ENCODE measurements at regions not wholly inside any gene's neighbourhood (a gene's known extent, or its start where the extent isn't known, plus 50 kb on each side); places are given as distances from the start of the nearest gene placed in this dataset.

DNA sequence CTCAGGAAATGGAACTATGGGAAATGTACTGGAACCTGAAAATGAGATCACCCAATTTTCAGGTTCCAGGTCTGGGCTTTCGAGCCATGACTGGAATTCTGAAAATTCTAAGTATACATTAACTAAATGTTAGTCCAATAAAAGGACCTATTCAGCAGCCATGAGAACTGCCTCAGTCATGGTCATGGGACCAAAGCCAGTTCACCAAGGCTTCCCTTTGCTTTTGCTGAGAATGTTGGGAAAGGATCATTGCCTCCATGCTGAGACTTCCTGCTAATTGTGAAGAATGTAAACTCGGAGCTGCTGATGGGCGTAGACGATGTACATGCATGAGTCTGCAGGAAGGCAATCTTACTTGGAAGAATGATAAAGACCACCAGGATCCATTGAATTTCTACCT is 624.4 kb upstream of the SOX11 start:
- DNase-seq (ENCODE audit: low spot score), result no peak

DNA sequence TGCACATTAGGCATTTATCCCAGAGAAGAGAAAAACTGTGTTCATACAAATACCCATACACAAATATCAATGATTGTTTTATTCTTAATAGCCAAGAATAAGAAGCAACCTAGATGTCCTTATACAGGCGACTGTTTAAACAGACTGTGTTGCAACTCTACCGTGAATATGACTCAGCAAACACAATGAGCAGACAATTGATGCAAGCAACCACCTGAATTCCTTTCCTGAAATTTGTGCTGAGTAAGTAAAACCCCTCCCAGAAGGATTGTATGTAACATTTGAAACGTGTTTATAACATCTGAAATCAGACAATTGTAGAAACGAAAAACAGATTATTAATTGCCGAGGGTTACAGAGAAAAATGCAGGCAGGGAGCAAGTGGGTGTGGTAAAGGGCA is 621.9 kb upstream of the SOX11 start:
- DNase-seq (ENCODE audit: low spot score), result no peak

DNA sequence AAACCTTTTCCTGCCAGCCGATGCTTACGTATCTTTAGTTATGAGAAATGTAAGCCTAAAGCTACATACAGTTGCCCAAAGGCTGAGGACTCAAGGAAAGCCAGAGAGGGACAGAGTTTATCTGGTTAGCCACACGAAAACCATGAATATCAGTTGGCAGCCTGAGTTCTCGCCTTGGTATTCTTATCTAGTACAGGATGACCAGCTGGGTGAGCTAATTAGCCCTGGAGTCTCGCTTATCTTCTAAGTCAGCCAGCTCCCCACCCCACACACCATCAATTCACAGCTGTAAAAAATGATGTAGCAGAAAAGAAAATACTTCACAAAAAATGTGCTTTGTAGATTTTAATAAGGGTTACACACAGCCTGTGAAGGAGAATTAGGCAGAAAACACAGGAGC is 617.5 kb upstream of the SOX11 start:
- DNase-seq (ENCODE audit: low spot score), result no peak

DNA sequence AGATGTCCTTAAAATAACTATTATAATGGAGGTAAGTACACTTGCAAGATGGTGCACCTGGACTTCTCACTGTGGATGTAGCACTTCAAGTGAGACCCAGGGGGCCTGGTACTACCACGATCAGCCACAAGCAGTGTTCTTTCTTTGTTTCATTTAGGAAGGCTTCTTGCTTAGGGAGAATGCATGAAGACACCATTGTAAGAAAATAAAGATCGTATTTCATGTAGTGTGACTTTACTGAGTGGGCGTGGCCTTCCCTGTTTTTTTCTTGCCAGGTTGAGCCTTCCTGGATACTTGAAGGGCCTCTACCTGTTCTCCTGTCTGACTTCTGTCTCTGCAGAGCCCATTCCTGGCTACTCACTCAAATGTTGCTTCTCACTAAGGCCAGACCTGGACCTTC is 615.6 kb upstream of the SOX11 start:
- no peak for DNase-seq (ENCODE audit: low spot score)

DNA sequence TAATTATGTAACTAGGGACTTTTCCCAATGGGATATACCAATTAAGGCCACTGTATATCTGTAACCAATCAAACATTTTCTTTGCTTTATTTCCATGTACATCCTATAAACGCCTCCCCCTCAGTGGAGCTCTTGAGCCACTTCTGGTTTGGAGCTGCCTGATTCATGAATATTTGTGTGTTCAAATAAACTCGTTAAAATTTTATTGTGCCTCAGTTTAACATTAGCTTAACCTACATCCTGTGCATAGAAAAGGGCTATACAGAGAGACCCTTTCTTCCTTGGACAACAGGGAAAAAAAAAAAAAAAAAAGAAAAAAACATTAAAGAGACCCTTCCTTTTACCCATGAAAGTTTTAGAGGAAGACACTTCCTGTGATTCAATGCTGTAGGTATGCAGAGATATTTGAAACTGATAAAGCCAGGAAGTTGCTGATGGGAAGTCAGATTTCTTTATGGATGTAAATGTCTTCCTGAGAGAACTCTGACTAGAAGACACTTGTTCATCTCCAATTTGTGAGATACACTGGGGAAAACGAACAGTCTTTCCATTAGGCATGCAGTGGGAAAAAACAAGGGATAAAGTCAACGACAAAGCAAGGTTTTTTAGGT is 614.6 kb upstream of the SOX11 start:
- no peak for DNase-seq (ENCODE audit: low spot score)

DNA sequence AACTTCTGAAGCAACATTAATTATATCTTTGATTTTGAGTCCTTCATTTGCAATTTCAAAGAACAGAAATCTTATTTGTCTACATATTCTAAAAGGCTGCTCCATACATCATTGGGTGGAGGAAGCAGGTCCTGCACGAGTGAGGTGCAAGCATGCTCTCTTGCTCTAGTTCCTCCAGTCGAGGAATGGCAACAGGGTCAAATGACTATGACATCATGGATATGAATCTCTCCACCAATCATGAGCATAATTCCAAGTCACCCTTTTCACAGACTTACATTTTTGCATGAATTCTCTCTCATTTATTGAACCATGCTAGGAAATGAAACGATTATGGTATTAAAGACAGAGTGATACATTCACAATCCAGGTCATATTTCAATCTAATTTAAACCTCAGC is 608.8 kb upstream of the SOX11 start:
- no peak for DNase-seq (ENCODE audit: low spot score)

DNA sequence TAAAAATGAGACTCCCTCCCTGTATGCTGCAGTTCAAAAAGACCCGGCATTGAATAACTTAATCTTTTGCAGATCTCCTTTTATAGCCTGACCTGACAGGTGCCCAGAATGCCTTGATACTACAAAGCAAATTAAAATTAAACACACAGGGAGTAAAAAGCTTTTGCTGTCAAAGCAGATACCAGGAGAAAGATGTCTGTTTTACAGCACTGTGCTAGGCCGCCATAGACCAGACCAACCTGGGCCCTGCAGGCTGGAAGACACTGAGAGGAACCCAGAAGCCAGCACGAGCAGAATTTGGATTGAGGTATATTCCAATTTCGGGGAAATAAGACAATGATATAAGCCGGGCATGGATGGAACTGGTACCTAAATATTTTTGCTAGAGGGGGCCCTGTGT is 602.8 kb upstream of the SOX11 start:
- DNase-seq (ENCODE audit: low spot score), result no peak

DNA sequence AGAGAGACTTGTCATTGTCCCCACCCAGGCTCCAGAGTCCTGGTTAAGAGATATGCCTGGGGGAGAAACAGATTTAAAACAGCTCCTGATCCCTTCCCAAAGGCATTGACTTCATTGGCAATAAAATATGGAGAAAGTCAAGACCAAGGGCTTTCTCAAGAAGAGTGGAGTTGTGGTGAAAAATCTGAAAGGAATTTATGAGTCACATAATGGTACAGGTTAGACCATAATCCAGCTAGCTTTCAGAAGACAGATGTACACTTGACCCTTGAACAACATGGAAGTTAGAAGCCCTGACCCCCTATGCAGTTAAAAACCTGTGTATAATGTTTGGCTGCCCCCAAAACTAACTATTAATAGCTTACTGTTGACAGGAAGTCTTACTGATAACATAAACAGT is 599.1 kb upstream of the SOX11 start:
- no peak for DNase-seq (ENCODE audit: low spot score)

DNA sequence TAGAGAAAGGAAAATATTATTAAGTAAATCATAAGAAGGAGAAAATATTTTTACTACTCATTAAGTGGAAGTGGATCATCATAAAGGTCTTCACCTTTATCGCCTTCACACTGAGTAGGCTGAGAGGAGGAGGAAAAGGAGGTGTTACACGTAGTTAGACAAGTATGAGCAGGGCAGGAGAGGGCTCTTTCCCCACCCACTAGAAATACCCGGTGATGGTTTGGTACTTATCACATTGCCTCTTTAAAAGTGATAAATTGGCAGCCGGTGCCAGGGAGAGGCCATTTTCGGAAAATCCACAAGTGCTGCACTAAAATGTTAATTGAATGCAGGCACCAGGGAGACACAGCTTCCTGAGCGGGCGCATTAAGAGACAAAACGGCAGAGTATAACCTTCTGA is 598.7 kb upstream of the SOX11 start:
- no peak for DNase-seq (ENCODE audit: low spot score)

DNA sequence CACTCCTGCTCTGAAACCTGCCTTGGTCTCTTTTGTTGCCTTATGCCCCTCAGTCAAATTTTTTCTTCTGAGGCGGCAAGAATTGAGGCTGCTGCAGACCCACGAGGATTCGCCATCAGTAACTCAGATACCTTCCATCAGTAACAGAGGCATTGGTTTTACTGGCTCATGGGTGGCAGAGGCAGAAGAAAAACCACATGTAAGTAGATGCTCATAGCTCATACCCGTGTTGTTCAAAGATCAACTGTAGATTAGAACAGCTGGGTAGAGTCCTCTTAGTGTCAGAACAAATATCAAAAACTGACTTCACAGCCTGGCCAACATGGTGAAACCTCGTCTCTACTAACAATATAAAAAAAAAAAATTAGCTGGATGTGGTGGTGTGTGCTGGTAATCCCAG is 598.0 kb upstream of the SOX11 start:
- no peak for DNase-seq (ENCODE audit: low spot score)

DNA sequence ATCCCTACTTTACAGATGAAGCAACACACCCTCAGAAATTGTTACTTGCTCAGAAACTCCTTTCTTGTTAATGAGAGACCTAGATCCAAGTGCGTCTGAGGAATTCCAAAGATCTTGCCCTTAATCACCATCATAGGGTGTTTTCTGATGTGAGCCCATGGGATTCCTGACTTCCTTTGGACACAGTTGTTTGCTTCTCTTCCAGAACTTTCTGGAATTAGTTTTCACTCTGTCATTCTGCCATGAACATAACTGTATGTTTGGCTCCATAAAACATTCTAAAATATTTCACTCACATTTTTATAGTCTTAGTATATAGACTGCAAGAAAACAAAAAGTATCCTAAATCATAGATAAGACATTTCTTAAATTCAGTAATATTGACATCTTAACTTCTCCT is 593.9 kb upstream of the SOX11 start:
- DNase-seq (ENCODE audit: low spot score), result no peak

DNA sequence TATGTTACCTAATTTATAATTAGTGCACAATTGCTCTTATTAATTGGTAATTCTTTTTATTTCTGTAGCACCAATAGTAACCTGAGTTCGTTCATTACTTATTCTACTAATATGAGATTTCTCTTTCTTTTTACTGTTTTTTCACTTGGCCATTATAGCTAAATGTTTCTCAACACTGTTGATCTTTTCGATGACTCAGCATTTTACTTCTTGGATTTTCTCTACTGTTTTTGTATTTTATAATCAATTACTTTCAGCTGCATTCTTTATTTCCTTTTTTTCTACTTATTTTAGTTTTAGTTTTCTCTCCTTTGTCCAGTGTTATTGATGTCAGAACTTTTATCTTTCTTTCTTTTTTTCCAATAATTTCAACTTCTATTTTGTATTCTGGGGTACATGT is 589.4 kb upstream of the SOX11 start:
- no peak for DNase-seq (ENCODE audit: low spot score)

DNA sequence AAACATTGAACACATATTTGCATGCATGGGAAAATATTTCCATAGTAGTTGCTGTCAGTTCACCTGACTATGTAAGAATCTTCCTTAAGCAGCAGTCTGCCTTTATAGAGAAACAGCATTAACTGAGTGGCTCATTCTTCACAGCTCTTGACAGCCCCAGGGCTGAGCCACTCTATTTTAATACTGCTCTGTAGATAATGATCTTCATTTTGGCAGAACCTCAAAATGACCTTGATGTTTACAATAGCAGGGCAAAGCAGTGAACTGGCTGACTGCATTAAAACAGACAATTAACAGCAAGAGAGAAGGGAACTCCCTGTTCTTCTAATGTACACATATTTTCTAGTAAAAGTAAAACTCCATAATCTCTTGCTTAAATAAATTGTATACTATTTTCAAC is 580.6 kb upstream of the SOX11 start:
- DNase-seq (ENCODE audit: low spot score), result no peak

DNA sequence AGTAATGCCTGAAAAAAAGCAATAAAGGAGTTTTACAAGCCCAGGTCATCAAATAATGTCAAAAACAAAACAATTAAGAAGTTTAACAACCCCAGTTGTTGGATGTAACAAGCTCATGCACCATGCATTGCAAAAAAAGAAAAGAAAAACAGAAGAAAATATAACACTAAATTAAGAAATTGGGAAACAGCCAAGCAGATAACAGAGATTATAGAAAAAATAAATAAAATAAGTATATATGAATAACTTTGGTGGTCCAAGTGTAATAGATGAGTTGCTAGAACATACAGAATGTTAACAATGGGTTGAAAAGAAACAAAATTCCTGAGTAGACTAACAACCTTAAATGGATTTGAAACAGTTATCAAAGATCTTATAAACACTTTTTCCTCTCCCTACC is 573.1 kb upstream of the SOX11 start:
- no peak for DNase-seq (ENCODE audit: low spot score)

DNA sequence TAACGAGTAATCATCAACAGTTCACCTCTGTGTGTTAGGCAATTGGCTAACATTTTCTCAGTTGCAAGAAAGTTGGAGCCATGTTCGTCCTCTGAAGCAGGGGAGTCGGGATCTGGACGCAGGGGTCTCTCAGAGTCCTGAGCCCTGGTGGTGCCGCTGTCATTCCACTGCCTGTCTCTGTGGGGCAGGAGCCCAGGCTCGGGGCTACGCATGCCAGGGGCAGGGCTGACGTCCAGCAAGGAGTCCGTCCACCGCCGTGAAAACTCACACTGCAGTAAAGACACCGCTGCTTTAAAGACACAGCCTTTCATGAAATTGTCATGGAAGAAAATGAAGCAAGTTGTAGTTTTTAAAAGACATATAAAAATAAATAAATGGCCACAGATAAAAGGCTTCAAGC is 571.1 kb upstream of the SOX11 start:
- DNase-seq (ENCODE audit: low spot score), result no peak

DNA sequence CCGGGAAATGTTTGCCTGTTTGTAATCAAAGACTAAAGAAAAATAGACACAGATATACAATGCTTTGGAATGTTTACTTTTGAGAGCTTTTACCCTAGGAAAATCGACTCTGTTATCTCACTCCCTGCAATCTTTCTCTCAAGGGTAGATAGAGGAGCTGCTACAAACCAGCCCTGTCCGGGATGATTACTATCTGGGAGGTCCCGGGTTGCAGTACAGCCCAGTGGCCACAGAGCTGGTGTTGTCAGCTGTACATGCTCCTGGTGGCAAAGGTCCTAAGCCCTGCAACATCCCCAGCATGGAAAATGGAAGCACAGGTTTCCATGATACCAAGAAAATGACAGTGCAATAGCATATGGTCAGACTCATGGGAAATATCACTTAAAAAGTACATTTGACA is 570.5 kb upstream of the SOX11 start:
- no peak for DNase-seq (ENCODE audit: low spot score)

DNA sequence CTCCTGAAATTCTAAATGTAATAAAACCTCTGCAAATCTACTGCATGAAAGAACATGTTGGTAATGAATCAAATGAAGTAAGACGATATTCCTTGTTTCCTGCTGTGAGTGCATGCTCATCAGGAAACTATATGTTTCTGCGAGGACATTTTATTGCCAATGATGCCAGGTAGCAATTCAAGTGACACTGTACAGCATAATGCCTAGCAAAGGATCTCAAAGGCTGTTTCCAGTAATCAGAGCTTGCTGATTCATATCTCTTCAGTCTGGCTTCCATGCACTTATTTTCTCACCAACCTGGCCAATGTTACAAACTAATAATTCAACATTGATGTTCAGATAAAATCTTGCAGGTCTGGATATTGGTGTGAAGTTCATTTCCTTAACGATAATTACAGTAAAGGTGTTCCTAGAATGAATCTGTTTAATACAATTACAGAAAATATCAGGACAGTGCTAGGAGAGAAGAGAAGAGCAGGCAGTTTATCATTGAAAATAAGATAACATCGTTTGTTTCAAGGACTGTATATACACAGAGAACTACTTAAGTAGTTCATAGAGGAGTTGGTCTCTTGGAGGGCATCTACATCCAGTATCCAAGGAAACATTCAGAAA is 568.5 kb upstream of the SOX11 start:
- no peak for DNase-seq (ENCODE audit: low spot score)

DNA sequence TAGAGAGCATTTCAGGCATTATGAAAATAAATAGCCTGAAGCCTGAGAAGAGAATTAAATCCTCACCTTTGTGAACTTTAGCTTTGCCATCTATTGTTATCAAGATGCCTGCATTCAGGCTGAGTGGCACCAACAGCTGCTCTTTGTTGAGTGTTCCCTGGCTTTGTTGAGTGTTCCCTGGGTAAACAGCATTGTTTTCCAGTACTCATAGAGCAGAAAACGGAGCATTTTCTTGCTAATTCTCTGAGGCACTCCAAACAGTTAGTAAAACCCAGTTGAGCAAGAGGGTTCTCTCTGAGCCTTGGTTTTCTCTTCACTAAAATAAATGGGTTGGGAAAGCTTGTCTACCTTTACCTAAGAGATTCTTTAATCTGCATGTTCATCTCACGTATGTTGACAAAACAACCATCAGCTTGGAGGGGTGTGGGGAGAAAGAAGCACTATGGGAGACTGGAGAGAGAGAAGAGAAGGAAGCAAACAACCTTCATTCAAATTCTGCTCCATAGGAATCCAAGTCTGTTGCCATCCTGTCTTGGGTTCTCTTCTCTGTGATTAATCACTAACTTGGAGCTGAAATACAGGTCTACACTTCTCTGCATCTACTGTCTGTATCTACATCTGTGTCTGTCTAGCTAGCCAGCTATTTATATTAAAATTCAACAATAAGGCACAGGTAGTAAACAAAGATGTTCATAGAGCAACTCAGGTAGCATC is 567.0 kb upstream of the SOX11 start:
- DNase-seq (ENCODE audit: low spot score), result no peak

DNA sequence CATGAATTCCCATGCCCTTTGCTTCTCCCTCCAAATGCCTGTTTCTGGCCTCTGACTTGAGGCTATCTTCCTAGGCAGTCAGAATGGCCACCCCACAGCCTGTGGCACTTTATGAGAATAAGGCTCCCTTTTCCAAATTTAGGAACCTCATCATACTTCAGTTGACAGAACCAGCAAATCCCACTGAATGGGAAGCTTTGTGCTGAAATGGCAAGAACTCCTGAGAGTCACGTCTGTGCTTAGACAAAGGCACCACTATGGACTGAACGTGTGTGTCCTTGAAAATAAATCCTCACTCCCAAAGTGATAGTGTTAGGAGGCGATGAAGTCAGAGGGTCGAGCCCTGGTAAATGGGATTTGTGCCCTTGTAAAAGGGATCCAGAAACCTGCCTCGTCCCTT is 559.9 kb upstream of the SOX11 start:
- DNase-seq (ENCODE audit: low spot score), result no peak

DNA sequence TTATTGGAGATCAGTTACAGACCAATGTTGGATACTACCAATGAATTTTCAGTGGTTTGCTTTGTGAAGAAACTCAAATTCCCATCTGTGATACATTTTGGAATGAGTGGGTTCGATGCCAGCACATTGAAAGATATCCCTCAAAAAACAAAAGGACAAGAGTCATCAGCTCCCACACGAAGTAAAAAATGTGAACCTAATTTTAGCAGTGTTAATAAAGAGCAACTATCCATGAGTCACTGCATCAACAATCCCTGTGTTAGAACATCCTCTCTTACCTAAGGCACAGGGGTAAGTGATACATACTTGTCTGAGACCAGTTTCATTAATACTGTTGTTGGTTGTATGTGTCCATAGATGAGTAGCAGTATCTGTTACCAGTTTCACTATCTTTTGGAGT is 551.8 kb upstream of the SOX11 start:
- no peak for DNase-seq (ENCODE audit: low spot score)

DNA sequence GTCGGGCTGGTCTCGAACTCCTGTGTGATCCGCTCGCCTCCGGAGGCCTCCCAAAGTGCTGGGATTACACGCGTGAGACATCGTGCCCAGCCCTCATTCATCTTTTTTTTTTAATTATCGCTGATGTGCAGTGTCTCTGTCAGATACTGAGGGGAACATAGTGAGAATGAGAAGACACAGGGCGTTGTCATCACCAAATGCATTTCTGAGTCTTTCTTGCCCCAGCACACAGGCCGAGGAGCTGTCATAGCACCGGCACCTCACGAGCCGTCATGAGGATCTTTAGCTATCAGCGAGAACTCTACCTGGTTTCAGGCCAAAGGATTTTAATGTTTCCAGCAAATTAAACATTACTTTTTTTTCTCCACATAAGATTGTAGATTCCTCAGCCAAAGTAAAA is 548.0 kb upstream of the SOX11 start:
- DNase-seq (ENCODE audit: low spot score), result no peak

DNA sequence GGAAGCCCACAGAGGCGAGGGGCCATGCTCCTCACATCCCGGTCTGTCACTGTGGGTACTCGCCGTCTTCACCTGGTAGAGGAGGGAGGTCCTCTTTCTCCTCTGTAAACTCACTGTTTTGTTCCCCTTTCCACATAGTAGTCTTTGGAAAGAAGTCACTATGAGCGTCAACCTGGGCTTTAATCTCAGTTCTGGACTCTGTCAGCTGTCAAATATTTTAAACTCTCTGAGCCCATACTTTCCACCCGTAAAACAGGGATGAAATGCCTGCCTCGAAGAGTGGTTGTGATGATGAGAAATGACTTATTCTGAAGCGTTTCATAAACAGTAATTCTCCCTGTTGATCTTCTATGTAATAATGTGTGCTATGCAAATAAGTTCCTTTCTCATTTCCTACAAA is 547.1 kb upstream of the SOX11 start:
- no peak for DNase-seq (ENCODE audit: low spot score)

DNA sequence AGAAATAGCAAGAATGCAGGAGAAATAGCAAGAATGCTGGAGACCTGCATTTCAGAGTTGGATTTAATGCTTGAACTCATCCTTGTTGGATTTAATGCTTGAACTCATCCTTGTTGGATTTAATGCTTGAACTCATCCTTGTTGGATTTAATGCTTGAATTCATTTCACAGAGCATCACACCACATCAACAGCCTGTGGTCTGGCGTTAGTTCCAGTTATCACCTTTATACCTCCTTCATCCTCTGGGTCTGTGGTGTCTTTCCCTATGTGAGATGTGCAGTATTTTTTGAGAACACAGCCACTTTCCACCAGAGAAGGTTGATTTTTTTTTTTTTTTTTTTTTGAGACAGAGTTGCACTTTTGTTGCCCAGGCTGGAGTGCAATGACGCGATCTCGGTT is 546.4 kb upstream of the SOX11 start:
- DNase-seq (ENCODE audit: low spot score), result no peak

All from NAMALWA (cell line).